ENCODE measurements at regions not wholly inside any gene's neighbourhood (a gene's known extent, or its start where the extent isn't known, plus 50 kb on each side); places are given as distances from the start of the nearest gene placed in this dataset.

GRCh38 chr4:64539234-64539849 lies 130.1 kb upstream of the TECRL start:
- CTCF ChIA-PET: interaction anchor here (1.4 kb wide), 1 partner anchor 381 kb away, joined by 7 read pairs; no protein-coding TSS in a partner anchor
- RAD21 ChIA-PET (ENCODE audit: low non-redundant PET in 1 of 2, low total read pairs in 2 of 2, uncharacterized antibody in 2 of 2, unreplicated experiment in 2 of 2): no interaction called here
- H3K4me2 ChIP-seq (ENCODE audit: low read length): no peak overlapping the region

More at GRCh38 chr4:64539234-64539849, 130.1 kb upstream of the TECRL start:
- Histone ChIP-seq H3K36me3 (ENCODE audit: control insufficient read depth in 1 of 2, insufficient read depth in 2 of 2, low read length in 2 of 2) (no peaks in the 10 kb centered on the region), H3K4me1 (ENCODE audit: control insufficient read depth in 1 of 2, insufficient read depth in 2 of 2, low read length in 2 of 2) (no peaks in the 10 kb centered on the region), H2AFZ (ENCODE audit: low read depth, low read length, poor library complexity, severe bottlenecking) (no peak overlapping the region), H3K27ac (ENCODE audit: low read depth, low read length) (no peak overlapping the region), H3K9me2 (ENCODE audit: insufficient read depth) (no peaks in the 10 kb centered on the region), H3K79me2 (ENCODE audit: insufficient read depth, low read length) (no peaks in the 10 kb centered on the region), H3K9ac (ENCODE audit: low read length) (no peak overlapping the region), H4K20me1 (ENCODE audit: insufficient read depth) (no peaks in the 10 kb centered on the region), H3K27me3 (ENCODE audit: insufficient read depth, low read length) (no peaks in the 10 kb centered on the region), H3K9me3 (ENCODE audit: control insufficient read depth in 1 of 2, insufficient read depth in 1 of 2, low read depth in 1 of 2, low read length in 2 of 2) (peaks cover 0 to 11% of the 10 kb centered on the region in 2 experiments; a peak in 2 of 4 replicates), H3K4me3 (replicated peaks in 1 of 2; ENCODE audit: low read depth in 1 of 2, low read length in 2 of 2) (no peak overlapping the region)
- TF ChIP-seq ATF3 (IDR thresholded peaks at IDR 0.05) (no peak), CBX3 (IDR thresholded peaks at IDR 0.05; ENCODE audit: low read depth) (no peak), ZNF274 (IDR thresholded peaks at IDR 0.05; ENCODE audit: low read depth, low read length) (no peak), EGR1 (IDR thresholded peaks at IDR 0.05; ENCODE audit: low read depth) (no peak), EZH2 (IDR thresholded peaks at IDR 0.05) (no peak), RAD21 (IDR thresholded peaks at IDR 0.05; ENCODE audit: low read depth) (peak; percentile 42), YY1 (IDR thresholded peaks at IDR 0.05; ENCODE audit: extremely low read depth, insufficient replicate concordance, low read depth, low read length) (no peak), REST (IDR thresholded peaks at IDR 0.05; ENCODE audit: low read depth) (no peak), ELF1 (IDR thresholded peaks at IDR 0.05; ENCODE audit: borderline replicate concordance, low read depth) (no peak), JUND (IDR thresholded peaks at IDR 0.05) (no peak), CTCF (IDR thresholded peaks at IDR 0.05 in 2 of 3, conservative IDR thresholded peaks at IDR 0.05 in 1 of 3; ENCODE audit: borderline replicate concordance in 1 of 3, insufficient read depth in 1 of 3, low read depth in 2 of 3, low read length in 2 of 3) (peak in 2 of 3 experiments; percentile 56 to 58; a peak in 4 of 6 replicates)
- no peak for ATAC-seq
- DNase-seq (ENCODE audit: low read depth, low spot score): peak; percentile 16
- POLR2A ChIA-PET: no interaction called here
- intact Hi-C loops (cut with micrococcal nuclease): loop anchor here (5.0 kb wide), 1 partner anchor 377 kb away; no protein-coding TSS in a partner anchor
- BruUV-seq (replicated peaks): no TSS peak

All from HCT116 (cell line).